ENCODE measurements at regions not wholly inside any gene's neighbourhood (a gene's known extent, or its start where the extent isn't known, plus 50 kb on each side); places are given as distances from the start of the nearest gene placed in this dataset.

DNA sequence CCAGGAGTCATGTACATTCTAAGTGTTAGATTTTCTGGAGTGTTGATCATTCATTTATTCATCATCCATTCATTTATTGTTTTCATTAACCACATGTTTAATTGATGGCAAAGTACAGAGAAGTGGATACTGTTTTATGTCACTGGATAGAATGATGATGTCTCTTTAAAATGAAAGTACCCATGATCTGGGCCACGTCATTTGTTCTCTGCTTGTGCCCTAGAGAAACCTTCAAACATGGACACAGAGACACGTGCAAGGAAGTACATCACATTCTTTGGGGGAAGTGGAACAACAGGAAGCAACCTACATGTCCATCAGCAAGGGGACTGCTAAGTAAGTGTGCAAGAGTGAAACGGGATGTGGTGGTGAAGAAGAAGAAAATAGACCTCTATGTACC lies 75.8 kb upstream of the TSHZ2 start:
- Histone ChIP-seq H3K27me3 (ENCODE audit: control insufficient read depth in 3 of 3, insufficient read depth in 3 of 3, low read length in 3 of 3) (peaks cover 0 to 2% (median 0%) of the 10 kb centered on the region in 3 donors), H3K27ac (ENCODE audit: low read depth in 1 of 3, low read length in 2 of 3) (no peak overlapping the region), H3K36me3 (ENCODE audit: control insufficient read depth in 3 of 3, insufficient read depth in 2 of 3, low read depth in 1 of 3, low read length in 3 of 3) (no peaks in the 10 kb centered on the region), H3K4me3 (ENCODE audit: low read depth in 1 of 3, low read length in 3 of 3) (no peak overlapping the region), H3K9me3 (ENCODE audit: control insufficient read depth in 2 of 2, insufficient read depth in 1 of 2, low read depth in 1 of 2, low read length in 1 of 2) (no peaks in the 10 kb centered on the region), H3K4me1 (ENCODE audit: control insufficient read depth in 3 of 3, insufficient read depth in 2 of 3, low read depth in 1 of 3, low read length in 2 of 3) (no peaks in the 10 kb centered on the region)
- DNase-seq (no peak), FAIRE-seq (no peak)
- WGBS, 3 donors: 28 to 50% (median 36%) methylated on average over 3 of the region's 3 CpGs

DNA sequence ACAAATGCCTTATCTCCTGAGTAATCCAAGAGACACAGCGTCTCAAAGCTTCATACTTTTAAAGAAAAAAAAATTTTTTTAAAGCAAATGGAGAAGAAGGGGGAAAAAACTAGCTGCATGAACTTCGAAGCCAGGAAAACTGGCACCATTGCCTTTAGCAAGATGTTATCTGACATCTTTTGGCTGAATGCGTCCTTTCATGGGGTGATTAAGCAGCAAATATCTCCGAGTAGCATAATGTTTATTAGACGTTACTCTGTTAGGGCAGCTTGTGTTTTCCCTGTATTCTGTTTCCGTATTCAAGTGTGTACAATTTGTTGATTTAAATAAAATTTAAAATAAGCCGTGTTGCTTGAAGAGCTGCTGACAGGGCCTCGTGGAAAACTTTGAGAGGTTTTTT lies 76.5 kb upstream of the TSHZ2 start:
- DNase-seq (no peak), FAIRE-seq (no peak)
- no peaks in the 10 kb centered on the region for H3K36me3 ChIP-seq (ENCODE audit: control insufficient read depth in 3 of 3, insufficient read depth in 2 of 3, low read depth in 1 of 3, low read length in 3 of 3)
- 50 to 63% (median 57%) methylated on average over 8 of the region's 8 CpGs for WGBS, 3 donors
- H3K4me3 ChIP-seq (ENCODE audit: low read depth in 1 of 3, low read length in 3 of 3): no peak overlapping the region
- H3K4me1 ChIP-seq (ENCODE audit: control insufficient read depth in 3 of 3, insufficient read depth in 2 of 3, low read depth in 1 of 3, low read length in 2 of 3): no peaks in the 10 kb centered on the region
- H3K9me3 ChIP-seq (ENCODE audit: control insufficient read depth in 2 of 2, insufficient read depth in 1 of 2, low read depth in 1 of 2, low read length in 1 of 2): no peaks in the 10 kb centered on the region
- peaks cover 0 to 2% (median 0%) of the 10 kb centered on the region in 3 donors for H3K27me3 ChIP-seq (ENCODE audit: control insufficient read depth in 3 of 3, insufficient read depth in 3 of 3, low read length in 3 of 3)
- no peak overlapping the region for H3K27ac ChIP-seq (ENCODE audit: low read depth in 1 of 3, low read length in 2 of 3)

DNA sequence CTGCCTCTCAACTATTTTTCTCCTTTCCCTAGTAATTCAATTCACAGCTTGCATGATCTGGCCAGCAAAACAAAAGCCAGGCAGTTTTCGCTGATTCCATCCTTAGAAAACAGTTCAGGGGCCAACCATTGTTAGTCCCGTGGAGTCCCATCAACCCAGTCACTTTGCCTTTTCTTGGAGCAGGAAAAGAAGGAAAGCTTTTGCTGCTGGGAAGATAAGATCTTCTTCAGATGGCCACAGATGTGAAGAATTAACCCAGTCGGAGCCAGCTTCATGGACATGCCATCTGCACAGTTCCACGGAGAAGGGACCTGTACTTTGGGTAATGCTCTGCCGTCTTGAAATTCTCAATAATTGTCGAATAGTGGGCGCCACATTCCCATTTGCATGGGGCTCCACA lies 76.9 kb upstream of the TSHZ2 start:
- FAIRE-seq (no peak), DNase-seq (no peak)
- no peak overlapping the region for H3K4me3 ChIP-seq (ENCODE audit: low read depth in 1 of 3, low read length in 3 of 3)
- H3K27ac ChIP-seq (ENCODE audit: low read depth in 1 of 3, low read length in 2 of 3): no peak overlapping the region
- peaks cover 0 to 2% (median 0%) of the 10 kb centered on the region in 3 donors for H3K27me3 ChIP-seq (ENCODE audit: control insufficient read depth in 3 of 3, insufficient read depth in 3 of 3, low read length in 3 of 3)
- WGBS, 3 donors: 60 to 79% (median 73%) methylated on average over 7 of the region's 7 CpGs
- no peaks in the 10 kb centered on the region for H3K36me3 ChIP-seq (ENCODE audit: control insufficient read depth in 3 of 3, insufficient read depth in 2 of 3, low read depth in 1 of 3, low read length in 3 of 3)
- H3K4me1 ChIP-seq (ENCODE audit: control insufficient read depth in 3 of 3, insufficient read depth in 2 of 3, low read depth in 1 of 3, low read length in 2 of 3): no peaks in the 10 kb centered on the region
- no peaks in the 10 kb centered on the region for H3K9me3 ChIP-seq (ENCODE audit: control insufficient read depth in 2 of 2, insufficient read depth in 1 of 2, low read depth in 1 of 2, low read length in 1 of 2)

DNA sequence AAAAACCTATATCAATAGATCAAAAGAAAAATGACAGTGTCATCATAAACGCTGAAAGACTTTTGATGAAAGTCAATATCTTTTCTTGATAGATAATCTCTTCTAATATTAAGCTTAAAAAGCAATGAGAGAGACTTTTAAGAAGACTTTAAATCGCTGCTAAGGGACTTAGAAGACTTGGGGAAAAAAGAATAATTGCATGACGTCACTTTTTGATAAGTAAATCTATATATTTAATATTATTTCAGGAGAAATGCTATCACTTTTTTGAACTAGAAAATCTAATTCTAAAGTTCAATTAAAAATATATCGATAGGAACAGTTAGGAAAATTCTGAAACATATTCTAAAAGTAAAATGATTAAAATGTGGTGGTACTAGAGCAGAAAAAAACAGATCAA lies 78.7 kb upstream of the TSHZ2 start:
- DNase-seq (no peak), FAIRE-seq (no peak)
- Histone ChIP-seq H3K27ac (ENCODE audit: low read depth in 1 of 3, low read length in 2 of 3) (no peak overlapping the region), H3K27me3 (ENCODE audit: control insufficient read depth in 3 of 3, insufficient read depth in 3 of 3, low read length in 3 of 3) (peaks cover 0 to 2% (median 0%) of the 10 kb centered on the region in 3 donors), H3K9me3 (ENCODE audit: control insufficient read depth in 2 of 2, insufficient read depth in 1 of 2, low read depth in 1 of 2, low read length in 1 of 2) (no peaks in the 10 kb centered on the region), H3K4me1 (ENCODE audit: control insufficient read depth in 3 of 3, insufficient read depth in 2 of 3, low read depth in 1 of 3, low read length in 2 of 3) (no peaks in the 10 kb centered on the region), H3K4me3 (ENCODE audit: low read depth in 1 of 3, low read length in 3 of 3) (no peak overlapping the region), H3K36me3 (ENCODE audit: control insufficient read depth in 3 of 3, insufficient read depth in 2 of 3, low read depth in 1 of 3, low read length in 3 of 3) (no peaks in the 10 kb centered on the region)
- WGBS, 3 donors: 71 to 82% (median 74%) methylated on average over 4 of the region's 4 CpGs

DNA sequence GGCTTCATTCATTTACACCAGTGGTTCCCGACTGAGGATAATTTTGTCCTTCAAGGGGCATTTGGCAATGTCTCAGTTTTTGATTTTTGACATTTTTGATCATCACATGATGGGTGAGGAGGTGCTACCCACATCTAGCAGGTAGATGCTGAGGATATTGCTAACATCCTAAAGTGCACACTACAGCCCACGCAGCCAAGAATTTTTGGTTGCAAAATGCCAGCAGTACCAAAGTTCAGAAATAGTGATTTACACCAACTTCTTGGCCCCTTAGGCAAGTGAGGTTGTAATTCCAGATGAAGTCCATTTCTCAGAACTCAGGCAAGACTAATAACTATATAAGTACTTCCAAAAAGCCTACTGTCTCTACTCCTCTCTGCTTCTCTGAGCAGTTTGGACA lies 80.1 kb upstream of the TSHZ2 start:
- H3K9me3 ChIP-seq (ENCODE audit: control insufficient read depth in 2 of 2, insufficient read depth in 1 of 2, low read depth in 1 of 2, low read length in 1 of 2): no peaks in the 10 kb centered on the region
- H3K36me3 ChIP-seq (ENCODE audit: control insufficient read depth in 3 of 3, insufficient read depth in 2 of 3, low read depth in 1 of 3, low read length in 3 of 3): no peaks in the 10 kb centered on the region
- no peak for DNase-seq
- no peak overlapping the region for H3K27ac ChIP-seq (ENCODE audit: low read depth in 1 of 3, low read length in 2 of 3)
- no peaks in the 10 kb centered on the region for H3K4me1 ChIP-seq (ENCODE audit: control insufficient read depth in 3 of 3, insufficient read depth in 2 of 3, low read depth in 1 of 3, low read length in 2 of 3)
- 75 to 77% (median 76%) methylated on average over 2 of the region's 2 CpGs for WGBS, 3 donors
- no peaks in the 10 kb centered on the region for H3K27me3 ChIP-seq (ENCODE audit: control insufficient read depth in 3 of 3, insufficient read depth in 3 of 3, low read length in 3 of 3)
- H3K4me3 ChIP-seq (ENCODE audit: low read depth in 1 of 3, low read length in 3 of 3): no peak overlapping the region
- no peak for FAIRE-seq

DNA sequence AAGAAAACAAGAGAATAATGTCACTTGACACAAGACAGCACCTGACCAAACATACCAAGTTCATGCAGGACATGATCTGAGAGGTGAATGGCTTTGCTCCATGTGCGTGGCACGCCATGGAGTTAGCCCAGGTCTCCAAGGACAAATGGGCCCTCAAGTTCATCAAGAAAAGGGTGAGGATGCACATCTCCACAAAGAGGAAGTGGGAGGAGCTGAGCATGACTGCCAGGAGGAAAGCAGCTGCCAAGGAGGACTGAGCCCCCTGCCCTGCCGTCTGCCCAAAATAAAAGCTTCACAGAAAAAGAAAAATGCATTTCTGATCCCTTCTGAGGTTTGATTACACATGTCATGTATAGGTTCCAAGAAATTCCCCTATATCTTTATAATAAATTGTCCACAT lies 82.0 kb upstream of the TSHZ2 start:
- Histone ChIP-seq H3K36me3 (ENCODE audit: control insufficient read depth in 3 of 3, insufficient read depth in 2 of 3, low read depth in 1 of 3, low read length in 3 of 3) (no peaks in the 10 kb centered on the region), H3K27me3 (ENCODE audit: control insufficient read depth in 3 of 3, insufficient read depth in 3 of 3, low read length in 3 of 3) (no peaks in the 10 kb centered on the region), H3K4me1 (ENCODE audit: control insufficient read depth in 3 of 3, insufficient read depth in 2 of 3, low read depth in 1 of 3, low read length in 2 of 3) (no peaks in the 10 kb centered on the region), H3K4me3 (ENCODE audit: low read depth in 1 of 3, low read length in 3 of 3) (no peak overlapping the region), H3K9me3 (ENCODE audit: control insufficient read depth in 2 of 2, insufficient read depth in 1 of 2, low read depth in 1 of 2, low read length in 1 of 2) (no peaks in the 10 kb centered on the region), H3K27ac (ENCODE audit: low read depth in 1 of 3, low read length in 2 of 3) (no peak overlapping the region)
- no peak for DNase-seq
- WGBS, 3 donors: 68 to 82% (median 80%) methylated on average over 3 of the region's 3 CpGs
- FAIRE-seq: no peak

DNA sequence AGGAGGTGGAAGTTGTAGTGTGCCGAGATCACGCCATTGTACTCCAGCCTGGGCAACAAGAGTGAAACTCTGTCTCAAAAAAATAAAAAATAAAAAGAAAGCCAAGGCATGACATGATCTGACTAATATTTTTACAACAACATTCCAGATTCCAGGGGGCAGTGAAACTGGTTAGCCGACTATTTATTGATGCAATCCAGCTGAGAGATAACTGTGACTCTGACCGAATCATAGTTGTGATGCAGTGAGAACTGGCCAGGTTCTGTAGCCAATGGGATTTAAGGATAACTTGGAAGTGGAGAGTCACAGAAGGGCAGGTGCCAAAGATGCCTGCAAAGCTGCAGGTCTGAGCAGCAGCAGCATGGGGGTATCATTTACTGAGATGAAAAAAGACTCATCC lies 82.9 kb upstream of the TSHZ2 start:
- WGBS, 3 donors: 49 to 67% (median 61%) methylated on average over 4 of the region's 4 CpGs
- Histone ChIP-seq H3K4me1 (ENCODE audit: control insufficient read depth in 3 of 3, insufficient read depth in 2 of 3, low read depth in 1 of 3, low read length in 2 of 3) (no peaks in the 10 kb centered on the region), H3K27me3 (ENCODE audit: control insufficient read depth in 3 of 3, insufficient read depth in 3 of 3, low read length in 3 of 3) (no peaks in the 10 kb centered on the region), H3K27ac (ENCODE audit: low read depth in 1 of 3, low read length in 2 of 3) (no peak overlapping the region), H3K9me3 (ENCODE audit: control insufficient read depth in 2 of 2, insufficient read depth in 1 of 2, low read depth in 1 of 2, low read length in 1 of 2) (no peaks in the 10 kb centered on the region), H3K4me3 (ENCODE audit: low read depth in 1 of 3, low read length in 3 of 3) (no peak overlapping the region), H3K36me3 (ENCODE audit: control insufficient read depth in 3 of 3, insufficient read depth in 2 of 3, low read depth in 1 of 3, low read length in 3 of 3) (no peaks in the 10 kb centered on the region)
- FAIRE-seq: no peak
- no peak for DNase-seq

DNA sequence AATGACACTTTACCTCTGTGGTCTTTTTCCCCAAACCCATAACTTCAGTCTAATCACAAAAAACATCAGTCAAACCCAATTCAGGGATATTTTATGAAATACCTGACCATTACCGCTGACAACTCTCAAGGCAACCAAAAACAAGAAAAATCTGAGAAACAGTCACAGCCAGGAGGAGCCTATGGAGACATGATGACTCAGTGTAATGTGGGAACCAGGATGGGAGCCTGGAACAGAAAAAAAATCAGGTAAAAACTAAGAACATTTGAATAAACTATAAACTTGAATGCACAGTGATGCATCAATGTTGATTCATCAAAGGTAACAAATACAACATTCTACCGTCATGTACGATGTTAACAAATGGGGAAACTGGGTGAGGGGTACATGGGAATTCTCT lies 84.1 kb upstream of the TSHZ2 start:
- Histone ChIP-seq H3K27ac (ENCODE audit: low read depth in 1 of 3, low read length in 2 of 3) (no peak overlapping the region), H3K27me3 (ENCODE audit: control insufficient read depth in 3 of 3, insufficient read depth in 3 of 3, low read length in 3 of 3) (no peaks in the 10 kb centered on the region), H3K9me3 (ENCODE audit: control insufficient read depth in 2 of 2, insufficient read depth in 1 of 2, low read depth in 1 of 2, low read length in 1 of 2) (no peaks in the 10 kb centered on the region), H3K36me3 (ENCODE audit: control insufficient read depth in 3 of 3, insufficient read depth in 2 of 3, low read depth in 1 of 3, low read length in 3 of 3) (no peaks in the 10 kb centered on the region), H3K4me3 (ENCODE audit: low read depth in 1 of 3, low read length in 3 of 3) (no peak overlapping the region), H3K4me1 (ENCODE audit: control insufficient read depth in 3 of 3, insufficient read depth in 2 of 3, low read depth in 1 of 3, low read length in 2 of 3) (no peaks in the 10 kb centered on the region)
- 88 to 93% (median 90%) methylated on average over 3 of the region's 3 CpGs for WGBS, 3 donors
- DNase-seq: no peak
- no peak for FAIRE-seq

DNA sequence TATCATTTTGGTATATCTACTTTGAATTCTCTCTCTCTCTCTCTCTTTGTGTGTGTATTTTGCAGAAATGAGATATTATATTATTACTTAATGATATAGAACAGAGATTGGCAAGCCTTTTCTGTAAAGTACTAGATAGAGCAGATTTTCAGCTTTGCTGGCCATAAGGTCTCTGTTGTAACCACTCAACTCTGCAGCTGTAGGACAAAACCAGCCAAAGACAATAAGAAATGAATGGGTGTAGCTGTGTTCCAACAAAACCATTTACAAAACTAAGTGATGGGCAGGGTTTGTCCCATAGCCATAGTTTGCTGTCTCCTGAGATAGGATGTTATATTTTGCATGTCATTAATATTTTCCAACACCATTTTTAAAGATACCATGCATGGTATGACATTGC lies 91.2 kb upstream of the TSHZ2 start:
- FAIRE-seq: no peak

More for the DNA sequence above, 91.2 kb upstream of the TSHZ2 start:
- no peaks in the 10 kb centered on the region for H3K4me1 ChIP-seq (ENCODE audit: control insufficient read depth in 3 of 3, insufficient read depth in 2 of 3, low read depth in 1 of 3, low read length in 2 of 3)
- H3K9me3 ChIP-seq (ENCODE audit: control insufficient read depth in 2 of 2, insufficient read depth in 1 of 2, low read depth in 1 of 2, low read length in 1 of 2): no peaks in the 10 kb centered on the region
- no peak overlapping the region for H3K4me3 ChIP-seq (ENCODE audit: low read depth in 1 of 3, low read length in 3 of 3)
- H3K36me3 ChIP-seq (ENCODE audit: control insufficient read depth in 3 of 3, insufficient read depth in 2 of 3, low read depth in 1 of 3, low read length in 3 of 3): no peaks in the 10 kb centered on the region
- no peak for DNase-seq
- no peak overlapping the region for H3K27ac ChIP-seq (ENCODE audit: low read depth in 1 of 3, low read length in 2 of 3)
- H3K27me3 ChIP-seq (ENCODE audit: control insufficient read depth in 3 of 3, insufficient read depth in 3 of 3, low read length in 3 of 3): no peaks in the 10 kb centered on the region
